ENCODE measurements at regions not wholly inside any gene's neighbourhood (a gene's known extent, or its start where the extent isn't known, plus 50 kb on each side); places are given as distances from the start of the nearest gene placed in this dataset.
A peak's percentile ranks its signal among the peaks of the same experiment; 100 is the strongest.

- ChIA-PET POLR2A (no interaction called here), SMC1A (ENCODE audit: uncharacterized antibody, unreplicated experiment) (no interaction called here), CTCF (no interaction called here), RAD21 (ENCODE audit: unreplicated experiment) (no interaction called here)
- Histone ChIP-seq H3K79me2 (ENCODE audit: control insufficient read depth, insufficient read depth, low read length) (no peaks in the 10 kb centered on the region), H3K9me3 (replicated peaks; ENCODE audit: control insufficient read depth, insufficient read depth, low read length) (no peaks in the 10 kb centered on the region; the same call in 2 of the 3 replicates), H3K27ac (ENCODE audit: control insufficient read depth, insufficient read depth) (no peak overlapping the region), H2AFZ (ENCODE audit: control insufficient read depth, low read depth, low read length) (no peak overlapping the region), H3K27me3 (replicated peaks in 1 of 2; ENCODE audit: control insufficient read depth in 2 of 2, insufficient read depth in 2 of 2, low read length in 1 of 2) (no peaks in the 10 kb centered on the region), H3K4me3 (no peak overlapping the region), H3K36me3 (ENCODE audit: control insufficient read depth in 2 of 2, insufficient read depth in 2 of 2, low read length in 1 of 2) (no peaks in the 10 kb centered on the region), H3K4me1 (ENCODE audit: control insufficient read depth, insufficient read depth, low read length) (peaks cover 3% of the 10 kb centered on the region), H3K9ac (ENCODE audit: control insufficient read depth, insufficient read depth, low read length) (no peak overlapping the region), H4K20me1 (ENCODE audit: control insufficient read depth, insufficient read depth) (no peaks in the 10 kb centered on the region), H3K4me2 (ENCODE audit: control insufficient read depth, insufficient read depth) (no peak overlapping the region)
- DNase-seq (ENCODE audit: low read depth, low spot score) (no peak), ATAC-seq (peak; percentile 43), FAIRE-seq (no peak)
- no peak for TF ChIP-seq RELB (IDR thresholded peaks at IDR 0.05; ENCODE audit: low read depth)
- in situ Hi-C loops (cut with MboI) (no loop called here), intact Hi-C loops (cut with micrococcal nuclease; ENCODE audit: unreplicated experiment) (no loop called here)
- BruUV-seq (replicated peaks) = no TSS peak
- WGBS (ENCODE audit: insufficient coverage, insufficient replicate concordance, low lambda C conversion rate, missing lambda C conversion rate) = 37% methylated on average over 5 of the region's 5 CpGs
Observed at GRCh38 chr6:53216301-53216700, 67.7 kb upstream of the GCM1 start.

- POLR2A ChIA-PET = interaction anchor here (0.5 kb wide), 1 partner anchor 21 kb away, joined by 4 read pairs; no protein-coding TSS in a partner anchor
- no TSS peak for BruUV-seq (replicated peaks)
- FAIRE-seq = no peak
Observed at GRCh38 chr6:53214172-53214571, 65.5 kb upstream of the GCM1 start.

More at GRCh38 chr6:53214172-53214571, 65.5 kb upstream of the GCM1 start:
- ChIA-PET CTCF (interaction anchor here (0.6 kb wide), 1 partner anchor 24 kb away, joined by 3 read pairs; no protein-coding TSS in a partner anchor), SMC1A (ENCODE audit: uncharacterized antibody, unreplicated experiment) (interaction anchor here (0.7 to 2.5 kb wide), 3 partner anchors 9 to 26 kb away, joined by 3 to 10 read pairs (median 3); no protein-coding TSS in a partner anchor), RAD21 (ENCODE audit: unreplicated experiment) (no interaction called here)
- in situ Hi-C loops (cut with MboI) = no loop called here
- no peak for ATAC-seq
- no peak for DNase-seq (ENCODE audit: low read depth, low spot score)
- Histone ChIP-seq H3K36me3 (ENCODE audit: control insufficient read depth in 2 of 2, insufficient read depth in 2 of 2, low read length in 1 of 2) (no peaks in the 10 kb centered on the region), H3K79me2 (ENCODE audit: control insufficient read depth, insufficient read depth, low read length) (no peaks in the 10 kb centered on the region), H3K27me3 (replicated peaks in 1 of 2; ENCODE audit: control insufficient read depth in 2 of 2, insufficient read depth in 2 of 2, low read length in 1 of 2) (no peaks in the 10 kb centered on the region), H3K4me3 (no peak overlapping the region), H4K20me1 (ENCODE audit: control insufficient read depth, insufficient read depth) (no peaks in the 10 kb centered on the region), H3K4me2 (ENCODE audit: control insufficient read depth, insufficient read depth) (no peak overlapping the region), H3K27ac (ENCODE audit: control insufficient read depth, insufficient read depth) (no peak overlapping the region), H2AFZ (ENCODE audit: control insufficient read depth, low read depth, low read length) (no peak overlapping the region), H3K9me3 (replicated peaks; ENCODE audit: control insufficient read depth, insufficient read depth, low read length) (no peaks in the 10 kb centered on the region; the same call in 2 of the 3 replicates), H3K9ac (ENCODE audit: control insufficient read depth, insufficient read depth, low read length) (no peak overlapping the region), H3K4me1 (ENCODE audit: control insufficient read depth, insufficient read depth, low read length) (peaks cover 3% of the 10 kb centered on the region)
- WGBS (ENCODE audit: insufficient coverage, insufficient replicate concordance, low lambda C conversion rate, missing lambda C conversion rate) = 90% methylated on average over 1 of the region's 1 CpG
- intact Hi-C loops (cut with micrococcal nuclease; ENCODE audit: unreplicated experiment) = no loop called here
- TF ChIP-seq USF2 (IDR thresholded peaks at IDR 0.05; ENCODE audit: borderline replicate concordance, low read depth, low read length) (no peak), CEBPB (IDR thresholded peaks at IDR 0.05; ENCODE audit: borderline replicate concordance in 1 of 2, low read depth in 2 of 2, low read length in 2 of 2) (no peak), GATAD2B (conservative IDR thresholded peaks at IDR 0.05; ENCODE audit: low read depth) (no peak), RELA (IDR thresholded peaks at IDR 0.05; ENCODE audit: borderline replicate concordance, partially characterized antibody) (no peak), NR2C2 (IDR thresholded peaks at IDR 0.05; ENCODE audit: borderline replicate concordance, control insufficient read depth, insufficient read length, low read depth) (no peak), EED (IDR thresholded peaks at IDR 0.05; ENCODE audit: low read depth) (no peak), ASH2L (IDR thresholded peaks at IDR 0.05; ENCODE audit: borderline replicate concordance, low read depth) (no peak)

Measured in GM12878 (cell line).